22Rv1 (cell line): ENCODE measurements at regions not wholly inside any gene's neighbourhood (a gene's known extent, or its start where the extent isn't known, plus 50 kb on each side); places are given as distances from the start of the nearest gene placed in this dataset.

ENCODE experiments used
- CTCF ChIP-seq: fragments of 450-650 bp; IDR thresholded peaks from 2 replicates; pipeline ENCODE4 v1.5.1; 2017; ENCODE audit warnings: mild to moderate bottlenecking
- ZFX ChIP-seq: fragments of 450-650 bp; IDR thresholded peaks from 2 replicates; pipeline ENCODE4 v1.6.1; 2017; ENCODE audit warnings: antibody characterized with exemption, borderline replicate concordance

DNA sequence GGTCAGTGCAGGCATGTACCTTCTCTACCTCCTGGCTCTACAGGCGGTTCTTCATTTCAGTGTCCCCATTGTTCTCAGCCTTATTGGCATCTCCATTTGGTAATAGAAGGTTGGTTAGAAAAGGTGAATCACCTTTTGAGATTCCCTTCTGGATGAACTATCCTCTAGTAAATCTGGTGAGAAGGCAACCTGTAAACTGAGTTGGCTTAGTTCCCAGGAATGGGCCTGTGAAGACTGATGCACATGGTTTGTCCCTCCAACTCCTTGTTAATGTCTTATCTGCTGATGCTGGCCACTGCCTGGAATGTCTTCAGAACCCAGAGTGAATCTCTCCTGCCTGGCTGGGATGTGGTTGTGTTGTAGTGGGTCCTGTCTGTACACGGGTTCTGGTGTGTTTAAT, 143.4 kb upstream of the WDR1 start:
- TF ChIP-seq CTCF: no peak
- TF ChIP-seq ZFX: no peak
